Activated CD8-positive, alpha-beta memory T cell treated with anti-CD3 and anti-CD28 coated beads, Interleukin-2, amount 50 U/mL, for 24 hours (primary cell): ENCODE measurements at regions not wholly inside any gene's neighbourhood (a gene's known extent, or its start where the extent isn't known, plus 50 kb on each side); places are given as distances from the start of the nearest gene placed in this dataset.

Experiments
- DNase-seq: peaks from one replicate; pipeline ENCODE4 v3.0.0-alpha.2; 2020; ENCODE audit errors: extremely low read depth

DNA sequence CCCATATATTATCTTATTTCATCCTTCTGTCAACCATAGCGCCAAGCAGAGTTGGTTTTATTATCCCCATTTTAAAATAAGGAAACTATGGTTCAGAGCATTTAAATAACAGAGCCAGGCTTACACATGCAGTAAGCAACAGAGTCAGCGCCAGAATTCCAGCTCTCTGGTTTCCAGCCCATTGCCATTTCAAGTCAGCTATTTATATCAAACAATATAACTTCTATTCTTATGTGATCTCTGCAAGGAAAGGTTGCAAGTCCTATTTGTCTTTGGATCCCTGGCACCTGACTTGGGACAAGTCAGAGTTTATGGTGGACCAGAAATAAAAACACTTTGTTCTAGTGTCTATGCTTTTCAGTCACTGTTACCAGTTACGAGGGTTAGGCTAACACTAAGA, 174.1 kb upstream of the EEA1 start:
- DNase-seq, result no peak

- no peak for DNase-seq
These were observed 175.4 kb upstream of the EEA1 start for GRCh38 chr12:93104535-93104934.

DNA sequence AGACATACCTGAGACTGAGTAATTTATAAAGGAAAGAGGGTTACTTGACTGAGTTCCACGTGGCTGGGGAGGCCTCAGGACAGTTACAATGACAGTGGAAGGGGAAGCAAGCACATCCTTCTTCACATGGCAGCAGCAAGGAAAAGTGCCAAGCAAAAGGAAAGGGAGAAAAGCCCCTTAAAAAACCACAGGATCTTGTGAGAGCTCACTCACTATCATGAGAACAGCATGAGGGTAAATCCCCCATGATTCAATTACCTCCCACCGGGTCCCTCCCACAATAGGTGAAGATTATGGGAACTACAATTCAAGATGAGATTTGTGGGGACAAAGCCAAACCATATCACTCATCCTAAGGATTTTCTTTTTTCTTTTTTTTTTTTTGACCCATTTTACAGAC, 177.8 kb upstream of the EEA1 start:
- no peak for DNase-seq

DNA sequence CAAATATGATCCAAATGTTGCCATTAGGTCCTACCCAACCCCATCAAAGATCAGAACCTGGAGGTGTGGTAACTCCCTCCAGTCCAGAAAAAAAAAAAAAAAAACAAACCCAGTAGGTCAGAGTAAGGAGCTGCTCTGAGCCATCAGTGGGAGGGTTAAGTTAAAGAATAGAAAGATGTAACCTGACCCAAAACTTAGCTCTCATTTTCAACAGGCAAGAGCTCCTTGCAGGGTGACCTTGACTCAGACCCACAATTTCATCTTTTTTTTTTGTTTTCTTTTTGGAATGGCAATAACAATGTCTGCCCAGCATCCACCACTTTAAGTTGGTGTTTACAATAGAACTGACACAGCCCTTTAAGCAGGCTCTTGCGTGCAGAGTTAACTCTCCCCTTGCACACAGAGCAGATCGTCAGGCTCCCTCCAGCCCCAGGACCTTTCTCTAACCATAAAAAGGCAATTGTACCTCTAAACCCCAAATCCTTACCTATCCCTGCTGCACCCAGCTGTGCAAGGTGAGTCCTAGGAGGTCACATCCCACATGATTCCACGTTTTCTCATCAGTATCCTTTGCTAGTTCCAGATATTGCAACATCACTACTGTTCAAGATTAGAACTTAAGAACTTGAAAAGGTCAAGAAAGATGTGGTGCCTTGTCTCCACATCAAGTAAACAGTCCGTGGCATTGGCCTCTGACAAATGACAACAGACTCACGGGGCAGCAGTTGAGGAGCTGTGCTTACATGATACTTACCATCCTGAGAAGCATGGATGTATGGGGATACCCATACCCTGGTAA, 178.6 kb upstream of the EEA1 start:
- no peak for DNase-seq

GRCh38 chr12:93108985-93109384, 179.9 kb upstream of the EEA1 start:
- DNase-seq, result no peak

DNA sequence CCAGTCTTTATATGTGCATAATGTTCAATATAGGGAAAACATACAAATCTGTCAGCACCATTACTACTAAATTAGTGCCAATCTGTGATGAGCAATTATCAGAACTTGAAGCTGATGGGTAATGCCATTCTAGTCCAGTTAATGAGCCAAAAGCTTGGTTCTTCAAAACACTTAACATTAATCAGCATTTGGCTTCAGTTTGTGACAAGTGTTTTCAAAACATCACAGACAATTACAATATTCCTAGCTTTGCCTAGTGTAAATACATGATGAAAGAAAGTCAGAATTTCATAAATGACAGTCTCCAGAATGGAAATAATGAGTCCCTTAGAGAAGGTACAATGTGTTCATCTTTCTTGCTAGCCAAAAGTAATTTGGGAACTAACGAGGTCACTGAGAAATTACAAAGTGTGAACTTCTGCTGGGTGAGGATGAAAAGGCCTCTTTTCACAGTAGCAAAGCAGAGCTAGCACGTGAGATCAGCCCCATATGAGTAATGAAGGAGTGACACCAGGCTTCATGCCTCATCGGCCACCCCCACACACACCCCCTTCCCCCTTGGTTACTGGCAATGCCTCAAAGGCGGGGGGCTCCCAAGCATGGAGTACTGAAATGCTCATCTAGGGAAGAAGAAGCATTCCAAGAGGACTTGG, 180.6 kb upstream of the EEA1 start:
- DNase-seq, result no peak

DNA sequence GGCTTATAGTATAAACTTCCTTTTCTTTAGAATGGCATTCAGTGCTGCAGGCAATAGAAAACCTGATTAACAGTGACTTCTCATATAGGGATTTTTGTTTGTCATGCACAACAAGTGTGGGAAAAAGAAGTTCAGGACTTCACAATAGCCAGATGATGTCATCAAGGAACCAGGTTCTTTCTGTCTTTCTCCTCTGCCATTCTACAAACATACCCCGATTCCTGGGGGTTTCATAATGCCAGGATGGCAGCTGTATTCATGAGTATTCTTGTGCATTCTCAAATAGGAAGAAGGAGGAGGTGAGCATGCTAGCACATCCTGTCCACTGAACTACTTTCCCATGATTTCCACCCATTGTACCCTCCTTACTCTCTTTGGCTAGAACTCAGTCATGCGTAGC, 182.7 kb upstream of the EEA1 start:
- no peak for DNase-seq

DNA sequence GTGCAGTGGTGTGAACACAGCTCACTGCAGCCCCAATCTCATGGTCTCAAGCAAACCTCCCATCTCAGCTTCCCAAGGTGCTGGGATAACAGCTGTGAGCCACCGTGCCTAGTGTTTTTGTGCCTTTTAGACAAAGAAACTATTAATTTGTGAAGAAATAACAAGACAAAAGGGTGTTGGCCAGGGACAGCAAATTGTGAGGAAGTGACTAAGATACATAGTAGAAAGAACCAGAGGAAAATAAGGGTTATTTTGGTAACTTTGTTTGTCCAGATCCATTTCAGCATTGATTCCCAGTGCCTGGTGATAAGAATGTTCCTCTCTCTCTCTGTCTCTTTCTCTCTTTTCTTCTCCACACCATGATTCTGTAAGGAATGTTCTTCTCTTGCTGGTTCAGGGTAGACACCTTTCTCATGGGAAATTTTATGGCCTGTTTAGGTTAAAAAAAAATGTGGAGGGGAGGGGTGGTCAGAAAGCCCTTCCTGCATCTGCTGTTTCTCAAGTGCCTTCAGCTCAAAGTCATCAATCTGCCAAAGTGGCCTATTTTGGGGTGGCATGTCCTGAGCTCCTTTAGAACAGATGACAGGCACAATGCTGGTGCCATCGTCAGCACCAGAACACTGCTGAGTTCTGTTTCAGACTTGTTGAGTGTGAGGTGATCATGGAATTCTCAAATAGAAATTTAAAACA, 184.4 kb upstream of the EEA1 start:
- no peak for DNase-seq

DNA sequence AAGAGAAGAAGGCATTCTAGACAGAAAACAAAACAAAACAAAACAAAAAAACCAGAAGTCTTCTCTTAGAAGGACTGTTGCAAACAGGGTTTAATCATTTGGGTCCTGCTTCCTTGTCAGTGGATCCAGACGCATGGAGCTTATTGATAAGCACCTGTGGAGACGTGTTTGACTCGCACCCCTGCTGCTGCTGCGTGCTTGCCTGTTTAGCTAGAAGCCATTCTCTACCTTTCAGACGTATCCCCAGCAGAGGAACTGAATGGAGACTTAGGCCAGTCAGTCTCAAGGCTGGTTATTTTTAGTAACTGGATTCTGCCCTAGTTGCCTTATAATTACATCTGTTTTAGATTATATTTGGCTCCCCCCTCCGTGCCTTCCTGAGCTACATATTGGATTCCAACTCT, 186.1 kb upstream of the EEA1 start:
- DNase-seq, result no peak

DNA sequence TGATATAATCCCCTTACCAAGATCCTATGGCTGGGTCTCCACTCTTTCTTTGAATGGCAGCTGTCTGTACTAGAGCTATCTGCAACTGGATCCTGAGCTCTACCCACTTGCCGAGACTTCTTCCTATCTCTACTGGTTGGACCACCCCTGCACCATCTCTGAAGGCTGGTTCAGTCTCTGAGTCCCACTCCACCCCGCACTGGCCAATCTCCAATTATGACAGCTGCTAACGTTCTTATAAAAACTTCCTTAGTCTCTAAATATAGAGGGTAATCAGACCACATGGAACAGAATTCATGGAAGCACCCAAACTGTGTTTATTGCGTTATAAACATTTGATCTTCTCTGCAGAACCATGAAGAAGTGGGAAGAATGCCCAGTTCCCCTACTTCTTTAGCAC, 186.6 kb upstream of the EEA1 start:
- DNase-seq, result no peak

DNA sequence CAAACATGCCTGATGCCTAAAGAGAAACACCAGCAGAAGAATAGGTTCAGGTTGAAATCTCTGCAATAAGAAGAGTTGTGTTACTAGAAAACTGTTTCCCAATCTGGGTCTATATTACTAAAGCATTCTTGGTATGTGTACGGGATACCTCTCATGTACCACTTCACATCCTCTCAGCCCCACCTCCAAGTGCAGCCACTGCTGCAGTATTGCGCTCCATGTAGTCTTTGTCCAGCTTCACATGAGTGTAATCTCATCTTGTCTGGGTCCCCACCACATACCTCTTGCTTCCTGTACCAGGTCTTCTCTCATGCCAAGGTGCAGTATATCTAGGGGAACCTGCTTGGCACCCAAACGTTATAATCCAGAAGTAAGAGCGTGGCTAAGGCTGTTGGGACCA, 187.5 kb upstream of the EEA1 start:
- no peak for DNase-seq

DNA sequence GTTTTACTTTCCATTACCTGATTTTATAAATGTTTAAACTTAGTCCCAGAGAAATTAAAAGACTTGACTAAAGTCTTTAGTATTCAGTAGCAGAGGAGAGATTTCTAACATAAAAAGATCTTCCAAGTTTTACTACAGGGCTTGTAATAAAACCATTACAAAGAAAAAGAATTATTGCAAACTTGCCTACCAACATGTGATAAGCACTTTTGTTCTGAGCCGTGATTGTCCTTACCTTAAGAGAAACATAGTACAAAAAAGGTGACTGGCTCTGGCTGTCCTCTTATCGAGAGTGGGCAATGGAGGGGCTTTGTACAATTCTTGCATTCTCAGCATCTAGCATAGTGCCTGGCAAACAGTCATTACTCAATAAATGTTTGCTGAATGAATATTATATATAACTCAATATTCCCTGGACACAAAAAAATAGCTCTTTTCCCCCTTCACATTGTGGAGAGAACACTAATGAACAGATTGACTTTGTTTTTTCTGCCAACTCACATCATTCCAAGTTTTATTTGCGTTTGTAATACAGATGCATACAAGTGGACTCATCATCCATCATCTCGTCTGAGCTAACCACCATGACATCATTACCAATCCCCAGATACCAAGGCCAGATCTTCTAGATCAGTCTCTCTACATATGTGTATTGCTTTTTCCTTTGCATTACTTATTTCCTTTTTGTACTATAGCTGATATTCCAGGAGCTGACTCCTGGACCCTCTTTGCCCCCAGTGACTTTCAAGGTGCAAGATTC, 192.8 kb upstream of the EEA1 start:
- DNase-seq, result no peak

GRCh38 chr12:93122569-93123091, 193.5 kb upstream of the EEA1 start:
- DNase-seq, result no peak

GRCh38 chr12:93125126-93125525, 196.0 kb upstream of the EEA1 start:
- no peak for DNase-seq

- no peak for DNase-seq
These were observed 197.0 kb upstream of the EEA1 start for GRCh38 chr12:93126069-93126474.

DNA sequence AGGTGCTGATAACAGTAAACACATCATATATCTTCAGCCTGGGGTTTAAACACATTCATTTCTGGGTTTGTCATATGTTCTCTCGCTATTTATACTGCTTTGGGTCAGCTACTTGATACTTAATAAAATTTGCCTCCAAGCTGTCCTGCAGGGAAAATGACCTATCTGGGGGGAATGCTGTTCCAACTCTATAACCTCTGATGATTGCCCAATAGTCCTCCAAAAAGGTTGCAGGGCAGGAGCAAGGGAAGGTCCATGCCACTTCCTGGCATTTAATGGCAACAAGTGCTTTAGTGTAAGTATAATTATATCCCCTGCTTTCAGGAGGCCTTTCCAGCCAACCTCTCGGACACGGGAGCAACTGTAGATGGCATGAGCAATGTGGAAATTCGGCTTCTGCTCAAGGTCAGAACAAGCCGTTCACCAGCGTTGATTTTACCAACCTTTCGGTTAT, 198.0 kb upstream of the EEA1 start:
- DNase-seq, result no peak

DNA sequence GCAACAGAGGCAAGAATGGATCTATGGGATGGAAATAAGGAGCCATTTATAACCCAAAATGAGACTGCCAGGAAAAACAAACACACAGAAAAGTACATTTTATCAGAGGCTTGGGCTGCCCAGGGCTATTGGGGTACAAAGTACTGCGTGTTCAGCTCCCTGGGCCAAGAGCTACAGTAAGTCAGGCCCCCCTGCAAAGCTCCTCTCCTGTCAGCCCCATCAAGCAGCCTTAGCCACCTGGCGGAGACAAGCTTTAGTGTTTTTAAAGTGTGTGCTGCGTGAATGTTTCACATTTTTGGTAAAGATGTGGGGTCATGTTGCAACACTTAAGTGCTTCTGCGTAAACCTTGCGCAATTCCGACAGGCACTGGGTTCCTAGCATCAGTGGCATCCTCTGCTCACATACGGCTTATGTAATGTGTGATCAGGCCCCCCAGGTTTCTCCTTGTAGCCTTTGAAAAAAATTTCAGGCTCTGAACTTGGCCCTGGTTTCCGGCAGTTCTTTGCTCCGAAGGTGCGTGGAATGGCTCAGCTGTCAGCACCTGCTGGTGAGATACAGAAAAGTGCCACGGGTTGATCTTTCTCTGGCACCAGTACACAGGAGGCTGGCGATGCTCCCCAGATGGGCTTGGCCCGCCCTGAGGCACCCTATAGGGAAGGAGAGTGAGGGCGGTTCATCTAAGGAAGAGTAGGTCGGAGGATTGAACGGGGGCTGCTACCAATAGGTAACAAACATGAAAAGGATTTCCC, 198.7 kb upstream of the EEA1 start:
- no peak for DNase-seq

DNA sequence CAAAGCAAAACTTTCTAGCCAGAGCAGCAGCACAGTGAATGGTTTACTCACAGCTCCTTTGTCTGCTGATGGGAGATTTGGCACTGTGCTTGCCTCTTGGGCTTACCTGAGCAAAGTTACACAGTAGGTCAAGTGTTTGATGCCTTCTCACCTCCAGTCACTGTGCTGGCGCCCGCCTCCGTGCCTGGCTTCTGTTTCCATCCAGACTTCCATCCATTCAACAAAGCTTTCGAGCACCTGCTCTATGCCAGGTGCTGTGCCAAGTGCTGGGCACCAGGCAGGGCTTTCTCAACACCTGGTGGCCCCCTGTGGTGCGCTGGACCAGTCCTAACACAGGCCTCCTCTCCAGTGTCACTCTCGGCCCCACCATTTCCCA, 199.2 kb upstream of the EEA1 start:
- DNase-seq, result no peak

DNA sequence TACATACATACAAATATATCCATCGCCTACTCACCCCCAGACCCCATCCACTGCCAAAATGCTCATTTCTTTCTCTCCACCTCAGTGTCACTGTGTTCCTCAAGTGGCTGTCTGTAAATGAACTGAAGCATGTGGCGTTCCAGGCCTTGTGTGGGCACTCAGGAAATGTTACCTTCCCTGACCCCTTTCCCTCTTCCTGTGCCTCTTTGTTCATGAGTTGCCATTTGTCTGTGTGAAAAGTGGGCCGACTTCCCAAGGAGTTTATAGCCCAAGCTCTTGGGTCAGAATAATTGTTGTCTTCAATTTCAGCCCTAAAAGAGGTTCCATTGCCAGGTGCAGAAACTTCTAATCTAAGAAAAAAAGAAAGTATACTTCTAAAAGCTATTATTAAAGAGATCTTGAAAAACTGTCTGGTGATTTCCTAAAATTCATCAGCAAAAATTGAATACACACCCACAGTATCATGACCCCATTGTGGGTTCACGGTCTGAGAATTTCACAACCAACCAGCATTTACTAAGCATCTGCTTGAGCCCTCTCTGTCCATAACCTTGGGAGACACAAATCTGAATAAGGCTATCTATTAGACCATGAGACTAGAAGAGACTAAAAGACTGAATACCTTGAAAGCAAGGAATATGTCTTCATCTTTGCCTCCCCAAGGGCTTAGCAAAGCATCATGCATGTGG, 201.4 kb upstream of the EEA1 start:
- no peak for DNase-seq

DNA sequence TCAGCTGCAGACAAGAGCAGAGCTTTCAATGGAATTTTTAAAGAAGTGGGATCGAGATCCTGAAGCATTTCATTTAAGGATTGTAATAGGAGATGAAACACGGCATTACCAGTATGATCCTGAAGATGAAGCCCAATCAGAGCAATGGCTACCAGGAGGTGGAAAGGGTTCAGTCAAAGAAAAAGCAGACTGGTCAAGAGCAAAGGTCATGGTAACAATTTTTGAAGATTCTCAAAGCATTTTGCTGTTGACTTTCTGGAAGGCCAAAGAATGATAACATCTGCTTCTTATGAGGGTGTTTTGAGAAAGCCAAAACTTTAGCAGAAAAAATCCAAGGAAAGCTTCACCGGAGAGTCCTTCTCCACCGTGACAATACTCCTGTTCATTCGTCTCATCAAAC, 204.3 kb upstream of the EEA1 start:
- DNase-seq, result no peak
